Endothelial cell of umbilical vein (primary cell): ENCODE measurements at regions not wholly inside any gene's neighbourhood (a gene's known extent, or its start where the extent isn't known, plus 50 kb on each side); places are given as distances from the start of the nearest gene placed in this dataset.

Source experiments
- CTCF ChIP-seq, 2 donors: IDR thresholded peaks; 1 replicate in 1 of 2; 2 replicates in 1 of 2; pipeline ENCODE4 v1.5.1; 2011; ENCODE audit warnings: low read length in 2 of 2, mild to moderate bottlenecking in 2 of 2, moderate library complexity in 2 of 2, control low read depth in 1 of 2, inconsistent platforms in 1 of 2, low read depth in 1 of 2; ENCODE audit not compliant: insufficient read depth in 1 of 2; ENCODE audit errors: extremely low read depth in 1 of 2
- POLR2AphosphoS5 ChIP-seq: IDR thresholded peaks from 2 replicates; pipeline ENCODE4 v1.6.1; 2012; ENCODE audit warnings: low read depth, mild to moderate bottlenecking, control low read depth, low read length, moderate library complexity; ENCODE audit not compliant: insufficient read depth

GRCh38 chr21:22573834-22574233, 1575.6 kb downstream of the NCAM2 start:
- no peak for TF ChIP-seq CTCF (IDR thresholded peaks at IDR 0.05; ENCODE audit: extremely low read depth in 1 of 2, insufficient read depth in 1 of 2, low read depth in 1 of 2, low read length in 2 of 2)
- TF ChIP-seq POLR2AphosphoS5 = no peak
